Esophagus muscularis mucosa (tissue), 3 donors: ENCODE measurements at regions not wholly inside any gene's neighbourhood (a gene's known extent, or its start where the extent isn't known, plus 50 kb on each side); places are given as distances from the start of the nearest gene placed in this dataset.

Experiments
- POLR2A ChIP-seq: fragments of 450-650 bp; IDR thresholded peaks from one replicate; pipeline ENCODE4 v1.6.1; 2017; ENCODE audit warnings: antibody characterized with exemption, moderate library complexity, mild to moderate bottlenecking, low read depth
- TF ChIP-seq, protein P1 (sequence below), 3 experiments: fragments of 200-600 bp in 2 of 3; fragments of 450-650 bp in 1 of 3; sonication (generic) in 2 of 3; IDR thresholded peaks; one replicate each; pipeline ENCODE4 v1.5.1; 2017 to 2019; ENCODE audit warnings: antibody characterized with exemption in 3 of 3, mild to moderate bottlenecking in 2 of 3, moderate library complexity in 1 of 3

DNA sequence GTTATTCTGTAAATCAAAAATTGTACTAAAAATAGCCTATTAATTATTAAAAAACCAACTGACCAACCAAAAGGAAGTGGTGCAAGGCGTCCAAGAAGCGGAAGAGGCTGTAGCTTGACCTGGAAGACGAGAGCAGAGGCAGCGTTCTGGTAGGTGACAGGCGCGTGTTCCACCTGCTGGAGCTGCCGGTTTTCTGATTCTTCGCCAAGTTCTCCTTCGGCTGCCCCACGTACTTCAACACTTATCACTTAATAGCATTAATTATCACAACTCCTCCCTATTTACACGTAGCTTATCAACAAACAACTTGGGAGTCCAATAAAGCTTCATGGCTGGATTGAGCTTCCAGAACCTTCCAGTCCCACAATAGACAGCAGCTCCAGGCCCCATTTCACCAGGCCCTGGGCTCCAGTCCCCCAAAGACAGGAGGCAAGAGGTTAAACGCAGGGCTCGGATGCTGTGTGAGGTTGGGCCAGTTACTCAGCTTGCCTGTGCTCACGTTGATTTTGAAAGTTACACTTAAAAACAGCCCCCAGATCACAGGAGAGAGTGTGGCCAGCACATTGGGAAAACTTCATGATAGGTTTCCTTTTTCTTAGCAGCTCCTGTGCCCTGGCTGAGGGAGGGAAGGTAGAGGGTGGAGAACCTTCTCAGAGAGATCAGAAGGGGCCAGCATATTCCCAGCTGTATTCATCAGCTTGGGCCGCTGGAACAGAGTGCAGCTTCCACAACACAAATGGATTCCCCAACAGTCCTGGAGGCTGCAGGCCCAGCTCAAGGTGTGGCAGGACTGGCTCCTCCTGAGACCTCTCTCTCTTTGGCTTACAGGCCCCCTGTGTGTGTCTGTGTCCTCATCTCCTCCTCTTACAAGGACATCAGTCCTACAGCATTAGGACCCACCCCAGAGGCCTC lies 54.2 kb upstream of the FGF3 start:
- TF ChIP-seq, protein P1, sequence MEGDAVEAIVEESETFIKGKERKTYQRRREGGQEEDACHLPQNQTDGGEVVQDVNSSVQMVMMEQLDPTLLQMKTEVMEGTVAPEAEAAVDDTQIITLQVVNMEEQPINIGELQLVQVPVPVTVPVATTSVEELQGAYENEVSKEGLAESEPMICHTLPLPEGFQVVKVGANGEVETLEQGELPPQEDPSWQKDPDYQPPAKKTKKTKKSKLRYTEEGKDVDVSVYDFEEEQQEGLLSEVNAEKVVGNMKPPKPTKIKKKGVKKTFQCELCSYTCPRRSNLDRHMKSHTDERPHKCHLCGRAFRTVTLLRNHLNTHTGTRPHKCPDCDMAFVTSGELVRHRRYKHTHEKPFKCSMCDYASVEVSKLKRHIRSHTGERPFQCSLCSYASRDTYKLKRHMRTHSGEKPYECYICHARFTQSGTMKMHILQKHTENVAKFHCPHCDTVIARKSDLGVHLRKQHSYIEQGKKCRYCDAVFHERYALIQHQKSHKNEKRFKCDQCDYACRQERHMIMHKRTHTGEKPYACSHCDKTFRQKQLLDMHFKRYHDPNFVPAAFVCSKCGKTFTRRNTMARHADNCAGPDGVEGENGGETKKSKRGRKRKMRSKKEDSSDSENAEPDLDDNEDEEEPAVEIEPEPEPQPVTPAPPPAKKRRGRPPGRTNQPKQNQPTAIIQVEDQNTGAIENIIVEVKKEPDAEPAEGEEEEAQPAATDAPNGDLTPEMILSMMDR (IDR thresholded peaks at IDR 0.05), result no peak
- TF ChIP-seq POLR2A, result no peak
